ENCODE measurements at regions not wholly inside any gene's neighbourhood (a gene's known extent, or its start where the extent isn't known, plus 50 kb on each side); places are given as distances from the start of the nearest gene placed in this dataset.

GRCh38 chr2:226130192-226130591 is 669.4 kb downstream of the IRS1 start:
- 38 to 50% (median 44%) methylated on average over 2 of the region's 2 CpGs for WGBS, 4 donors
- H3K4me1 ChIP-seq, result peaks cover 0 to 13% (median 0%) of the 10 kb centered on the region in 12 donors
- no peak overlapping the region for H3K27ac ChIP-seq

GRCh38 chr2:226127682-226128081 is 671.9 kb downstream of the IRS1 start:
- no peak for ATAC-seq
- Histone ChIP-seq H3K36me3 (no peaks in the 10 kb centered on the region), H3K27ac (no peak overlapping the region), H3K9me3 (no peaks in the 10 kb centered on the region), H3K27me3 (no peaks in the 10 kb centered on the region), H3K4me3 (no peak overlapping the region), H3K4me1 (peaks cover 0 to 22% (median 4%) of the 10 kb centered on the region in 12 donors)
- 57 to 66% (median 60%) methylated on average over 1 of the region's 1 CpG for WGBS, 4 donors
- intact Hi-C loops (cut with DNase I), result loop anchor here in 1 of 10 donors (5.0 kb wide), 1 partner anchor 675 kb away; no protein-coding TSS in a partner anchor
- TF ChIP-seq CTCF (IDR thresholded peaks at IDR 0.05), result no peak
- TF ChIP-seq POLR2A (IDR thresholded peaks at IDR 0.05), result no peak
- no peak for DNase-seq

More at GRCh38 chr2:226130192-226130591, 669.4 kb downstream of the IRS1 start:
- no peak for DNase-seq
- no peak overlapping the region for H3K4me3 ChIP-seq
- H3K9me3 ChIP-seq, result no peaks in the 10 kb centered on the region
- H3K36me3 ChIP-seq, result no peaks in the 10 kb centered on the region
- intact Hi-C loops (cut with DNase I), result loop anchor here in 3 of 10 donors (5.0 to 10.0 kb wide), 2 partner anchors 667 to 675 kb away; partner anchors contain the start of gene IRS1 (in 1 of the 3)
- ATAC-seq, result no peak
- no peak for TF ChIP-seq CTCF (IDR thresholded peaks at IDR 0.05)
- no peak for TF ChIP-seq POLR2A (IDR thresholded peaks at IDR 0.05)
- no peaks in the 10 kb centered on the region for H3K27me3 ChIP-seq

- peaks cover 0 to 28% (median 3%) of the 10 kb centered on the region in 12 donors for H3K4me1 ChIP-seq
- H3K36me3 ChIP-seq, result no peaks in the 10 kb centered on the region
- intact Hi-C loops (cut with DNase I), result loop anchor here in 1 of 10 donors (5.0 kb wide), 1 partner anchor 676 kb away; no protein-coding TSS in a partner anchor
- DNase-seq (no peak), ATAC-seq (no peak)
- no peak overlapping the region for H3K4me3 ChIP-seq
- no peaks in the 10 kb centered on the region for H3K27me3 ChIP-seq
- no peaks in the 10 kb centered on the region for H3K9me3 ChIP-seq
- H3K27ac ChIP-seq, result peak overlapping the region in 1 of 12 donors; percentile 16
- 83 to 91% (median 86%) methylated on average over 1 of the region's 1 CpG for WGBS, 4 donors
- TF ChIP-seq POLR2A (IDR thresholded peaks at IDR 0.05) (no peak), CTCF (IDR thresholded peaks at IDR 0.05) (no peak)
Observed at GRCh38 chr2:226126104-226126503, 673.5 kb downstream of the IRS1 start.

- Histone ChIP-seq H3K9me3 (no peaks in the 10 kb centered on the region), H3K27ac (peak overlapping the region in 5 of 12 donors; percentile 3 to 16 (median 13)), H3K36me3 (no peaks in the 10 kb centered on the region), H3K4me1 (peaks cover 0 to 30% (median 1%) of the 10 kb centered on the region in 12 donors), H3K27me3 (no peaks in the 10 kb centered on the region), H3K4me3 (no peak overlapping the region)
- WGBS, 4 donors, result 57 to 66% (median 60%) methylated on average over 7 of the region's 7 CpGs
- intact Hi-C loops (cut with DNase I), result loop anchor here in 1 of 10 donors (5.0 kb wide), 1 partner anchor 677 kb away; no protein-coding TSS in a partner anchor
- ATAC-seq (no peak), DNase-seq (no peak)
- no peak for TF ChIP-seq POLR2A (IDR thresholded peaks at IDR 0.05)
- TF ChIP-seq CTCF (IDR thresholded peaks at IDR 0.05), result no peak
Observed at GRCh38 chr2:226125176-226125883, 674.3 kb downstream of the IRS1 start.

Data from heart left ventricle (tissue), 16 donors.